GM12864 (cell line): ENCODE measurements at regions not wholly inside any gene's neighbourhood (a gene's known extent, or its start where the extent isn't known, plus 50 kb on each side); places are given as distances from the start of the nearest gene placed in this dataset.

Experiments used
- DNase-seq: peaks from one replicate; pipeline ENCODE4 v3.0.0-alpha.2; 2011; ENCODE audit warnings: low read depth
- H3K4me3 ChIP-seq: 2 replicates; pipeline ENCODE4 v1.5.1; 2011; ENCODE audit warnings: mild to moderate bottlenecking, low read depth, low read length, control low read depth
- CTCF ChIP-seq: IDR thresholded peaks from 2 replicates; pipeline ENCODE4 v1.5.1; 2011; ENCODE audit warnings: low read depth, mild to moderate bottlenecking, moderate library complexity, low read length, control low read depth, inconsistent platforms; ENCODE audit errors: missing control alignments

- no peak for TF ChIP-seq CTCF
- DNase-seq: no peak
- H3K4me3 ChIP-seq: no peak overlapping the region
These were observed 263.2 kb upstream of the C2CD4B start for GRCh38 chr15:62428259-62428658.

DNA sequence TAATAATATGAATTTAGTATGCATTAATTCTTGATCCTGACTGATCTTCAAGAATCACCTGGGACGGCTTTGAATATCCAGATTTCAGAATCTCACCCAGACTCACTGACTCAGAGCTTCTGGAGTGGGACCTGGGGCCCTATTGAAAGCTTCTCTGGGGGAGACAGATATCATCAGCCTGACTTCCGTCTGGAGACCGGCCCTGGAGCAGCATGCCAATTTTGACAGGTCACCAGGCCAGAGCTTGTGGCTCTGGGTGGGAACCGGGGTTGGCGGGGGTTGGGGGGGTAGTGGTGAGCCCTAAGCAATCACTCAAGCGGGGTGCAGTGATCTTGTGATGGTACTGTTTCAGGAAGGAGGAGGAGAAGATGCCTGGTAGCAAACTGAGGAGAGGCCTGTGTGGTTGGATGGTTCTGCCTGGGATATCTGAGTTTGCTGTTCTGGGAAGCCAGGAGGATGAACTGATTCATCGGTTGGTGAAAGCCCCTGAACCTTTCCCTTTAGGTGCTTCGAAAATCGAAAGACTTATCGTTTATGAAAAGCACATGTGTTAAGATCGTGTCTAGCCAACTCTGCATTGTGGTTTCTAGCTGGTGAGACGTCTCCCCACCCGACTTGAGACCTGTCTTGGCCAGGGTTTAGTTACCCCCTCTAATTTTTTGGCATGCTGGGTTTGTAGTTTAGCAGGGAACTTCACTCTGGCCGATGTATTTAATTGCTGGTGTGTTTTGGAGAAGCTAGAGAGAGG lies 263.9 kb upstream of the C2CD4B start:
- no peak for DNase-seq
- TF ChIP-seq CTCF: no peak
- no peak overlapping the region for H3K4me3 ChIP-seq

DNA sequence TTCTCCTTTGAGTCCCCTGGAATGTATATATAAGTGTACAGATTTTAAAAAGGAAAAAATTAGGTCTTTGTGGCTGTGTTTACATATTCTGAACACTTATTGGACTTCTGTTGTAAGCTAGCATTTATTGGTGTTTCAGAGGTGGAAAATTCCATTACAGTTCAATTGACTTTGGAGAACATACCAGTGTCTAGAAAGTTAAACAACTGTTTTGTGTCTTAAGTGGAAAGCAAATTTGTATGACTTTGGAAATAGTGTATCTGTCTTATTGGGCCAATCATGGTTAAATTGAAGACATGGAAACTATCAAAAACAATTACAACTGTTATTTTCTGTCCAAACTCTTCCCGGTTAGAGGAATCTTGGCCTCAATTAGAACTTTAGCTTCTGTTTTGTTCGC lies 265.0 kb upstream of the C2CD4B start:
- no peak overlapping the region for H3K4me3 ChIP-seq
- TF ChIP-seq CTCF: no peak
- no peak for DNase-seq

DNA sequence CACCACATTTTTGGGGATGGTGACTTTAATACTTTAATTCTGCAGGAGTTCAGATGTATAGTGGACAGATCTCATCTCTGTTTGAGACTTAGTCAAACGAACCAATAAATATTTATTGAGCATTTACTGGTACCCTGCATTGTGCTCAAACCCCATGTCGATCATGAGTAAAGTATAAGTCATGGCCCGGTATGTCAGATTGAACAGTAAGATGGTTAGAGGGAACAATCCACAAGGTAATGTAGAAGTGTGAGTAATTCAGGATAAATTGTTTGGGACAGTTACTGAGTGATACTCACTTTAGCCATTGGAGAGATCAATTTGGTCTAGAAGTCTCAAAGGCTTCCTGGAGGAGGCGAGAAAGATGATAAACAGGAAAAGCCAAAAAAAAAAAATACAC lies 265.5 kb upstream of the C2CD4B start:
- H3K4me3 ChIP-seq: no peak overlapping the region
- TF ChIP-seq CTCF: no peak
- no peak for DNase-seq

DNA sequence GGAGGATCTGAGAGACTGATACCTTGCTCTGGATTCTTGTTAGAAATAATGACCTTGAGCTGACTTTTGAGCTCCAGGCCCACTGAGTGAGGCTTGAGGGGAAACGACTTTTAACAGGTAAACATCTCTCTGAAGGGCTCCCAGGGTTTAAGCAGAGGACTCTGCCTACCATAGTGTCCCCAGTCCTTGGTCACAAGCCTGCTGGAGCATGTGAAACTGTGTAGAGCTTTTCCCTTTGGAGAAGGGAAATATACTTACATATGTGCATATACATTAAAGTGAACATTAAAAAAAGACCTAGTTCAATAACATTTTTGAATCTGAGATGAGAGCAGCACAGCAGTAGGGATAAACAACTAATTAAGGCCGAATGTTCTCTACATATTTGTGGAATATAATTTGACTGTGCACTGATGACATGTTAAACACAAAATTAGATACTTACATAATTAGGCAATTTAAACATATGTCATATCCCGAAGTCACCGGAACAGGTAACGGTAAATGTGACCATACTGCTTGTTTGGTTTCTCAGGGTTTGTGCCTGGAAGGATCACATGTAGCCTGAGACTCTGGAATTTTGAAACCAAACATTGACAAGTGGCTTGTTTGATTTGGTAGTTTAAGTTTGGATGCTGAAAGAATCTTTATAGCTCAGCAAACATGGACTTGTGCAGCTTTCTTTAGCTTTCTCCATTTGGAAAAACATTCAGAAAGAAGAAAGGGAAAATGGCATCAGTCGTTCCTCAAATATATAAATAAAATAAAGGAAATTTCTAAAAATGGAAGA lies 266.1 kb upstream of the C2CD4B start:
- no peak for TF ChIP-seq CTCF
- DNase-seq: no peak
- no peak overlapping the region for H3K4me3 ChIP-seq

GRCh38 chr15:62431817-62432216 lies 266.7 kb upstream of the C2CD4B start:
- TF ChIP-seq CTCF: no peak
- no peak overlapping the region for H3K4me3 ChIP-seq
- no peak for DNase-seq
